GM23248 (cell line): ENCODE measurements at regions not wholly inside any gene's neighbourhood (a gene's known extent, or its start where the extent isn't known, plus 50 kb on each side); places are given as distances from the start of the nearest gene placed in this dataset.

ENCODE experiments used
- EZH2 ChIP-seq: fragments of 200-600 bp; sonication (generic); IDR thresholded peaks from 2 replicates; pipeline ENCODE4 v1.6.1; 2018; ENCODE audit warnings: antibody characterized with exemption, mild to moderate bottlenecking; ENCODE audit not compliant: insufficient read depth, poor library complexity, severe bottlenecking
- EZH2phosphoT487 ChIP-seq: fragments of 200-600 bp; sonication (generic); IDR thresholded peaks from 2 replicates; pipeline ENCODE4 v1.6.1; 2018; ENCODE audit warnings: antibody characterized with exemption, moderate library complexity, mild to moderate bottlenecking, low read depth; ENCODE audit not compliant: insufficient read depth

DNA sequence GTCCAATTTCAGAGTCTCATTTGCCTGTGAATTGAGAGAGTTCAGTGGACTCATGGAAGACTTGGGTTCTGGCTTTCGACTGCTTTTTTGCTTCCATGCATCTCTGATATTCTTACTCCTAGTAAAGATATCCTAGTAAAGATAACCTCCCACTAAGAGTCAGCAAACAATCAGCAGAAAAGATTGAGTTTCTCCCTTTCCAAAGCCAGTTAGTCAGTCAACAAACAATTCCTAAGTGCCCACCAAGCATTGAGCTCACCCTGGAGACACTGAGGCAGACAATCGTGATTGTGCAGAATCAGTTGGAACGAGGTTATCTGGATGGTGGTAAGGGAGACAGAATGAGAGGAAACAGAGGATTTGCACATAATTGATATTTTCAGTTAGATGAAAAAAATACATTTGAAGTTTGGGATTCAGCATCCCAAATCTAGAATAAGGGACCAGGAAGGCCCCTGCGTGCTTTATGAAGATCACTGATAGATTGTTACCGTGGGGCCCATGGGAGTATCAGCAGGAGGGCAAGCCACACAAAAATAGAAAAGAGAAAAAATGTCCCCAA, 99.7 kb upstream of the SLC38A2 start:
- no peak for TF ChIP-seq EZH2
- no peak for TF ChIP-seq EZH2phosphoT487
